ENCODE measurements at regions not wholly inside any gene's neighbourhood (a gene's known extent, or its start where the extent isn't known, plus 50 kb on each side); places are given as distances from the start of the nearest gene placed in this dataset.

DNA sequence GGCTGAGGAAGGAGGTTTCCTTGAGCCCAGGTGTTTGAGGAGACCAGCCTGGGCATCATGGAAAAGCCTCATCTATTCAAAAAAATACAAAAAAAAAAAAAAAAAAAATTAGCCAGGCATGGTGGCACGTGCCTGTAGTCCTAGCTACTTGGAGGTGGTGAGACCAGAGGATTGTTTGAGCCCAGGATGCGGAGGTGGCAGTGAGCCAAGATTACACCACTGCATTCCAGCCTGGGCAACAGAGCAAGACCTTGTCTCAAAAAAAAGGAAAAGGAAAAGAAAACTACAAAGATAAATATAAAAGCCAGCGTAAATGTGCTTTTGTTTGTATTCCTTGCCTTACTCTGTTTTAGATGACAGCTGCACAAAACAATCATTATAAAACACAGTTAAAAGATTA lies 2249.2 kb upstream of the C9orf72 start:
- Histone ChIP-seq H3K4me3 (ENCODE audit: control insufficient read depth in 1 of 2, extremely low read depth in 1 of 2, low read length in 1 of 2) (no peak overlapping the region), H3K27ac (ENCODE audit: low read length) (no peak overlapping the region), H3K4me1 (ENCODE audit: control insufficient read depth in 1 of 2, extremely low read depth in 1 of 2, insufficient read depth in 2 of 2, low read length in 2 of 2) (no peaks in the 10 kb centered on the region), H3K27me3 (replicated peaks in 1 of 2; ENCODE audit: control insufficient read depth in 2 of 2, extremely low read depth in 1 of 2, insufficient read depth in 2 of 2, low read length in 1 of 2) (no peaks in the 10 kb centered on the region), H3K36me3 (ENCODE audit: control insufficient read depth in 2 of 2, extremely low read depth in 1 of 2, insufficient read depth in 1 of 2, low read length in 1 of 2) (no peaks in the 10 kb centered on the region), H3K9me3 (peaks cover 6% of the 10 kb centered on the region)
- no peaks in the 10 kb centered on the region for H3K27me3 Mint-ChIP-seq
- ChIA-PET CTCF (no interaction called here), POLR2A (no interaction called here)
- no peak for ATAC-seq (replicated peaks in 1 of 4)
- H3K4me1 Mint-ChIP-seq = no peaks in the 10 kb centered on the region
- no peaks in the 10 kb centered on the region for H3K36me3 Mint-ChIP-seq
- H3K27ac Mint-ChIP-seq = no peak overlapping the region
- DNase-seq = no peak
- H3K4me3 Mint-ChIP-seq = no peak overlapping the region
- H3K9me3 Mint-ChIP-seq = peaks cover 29 to 53% (median 40%) of the 10 kb centered on the region in 3 donors
- WGBS (ENCODE audit: insufficient coverage) = no CpG with 5 or more reads among the region's 3 CpGs

DNA sequence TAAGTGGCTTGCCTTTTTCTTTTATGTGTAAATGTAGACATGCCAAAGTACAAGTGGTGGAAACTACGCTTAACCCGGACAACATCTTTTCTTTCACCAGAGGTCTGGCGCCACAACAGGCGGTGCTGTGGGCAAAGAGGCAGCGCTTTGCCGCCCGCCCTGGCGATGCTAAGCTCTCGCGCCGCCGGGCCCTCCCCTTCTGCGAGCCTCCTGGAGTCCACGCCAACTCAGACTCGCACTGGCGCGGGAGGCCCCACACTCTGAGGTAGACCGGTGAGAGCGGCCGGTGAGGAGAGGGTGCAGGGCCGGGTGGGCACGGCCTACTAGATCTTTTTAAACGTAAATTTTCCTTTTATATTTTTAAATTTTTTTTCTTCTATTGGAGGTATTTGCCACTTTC lies 2253.1 kb upstream of the C9orf72 start:
- CTCF ChIA-PET = no interaction called here
- H3K27me3 Mint-ChIP-seq = no peaks in the 10 kb centered on the region
- no peak overlapping the region for H3K4me3 Mint-ChIP-seq
- no peak overlapping the region for H3K27ac Mint-ChIP-seq
- no peaks in the 10 kb centered on the region for H3K36me3 Mint-ChIP-seq
- no peaks in the 10 kb centered on the region for H3K4me1 Mint-ChIP-seq
- Histone ChIP-seq H3K27ac (ENCODE audit: low read length) (no peak overlapping the region), H3K4me1 (ENCODE audit: control insufficient read depth in 1 of 2, extremely low read depth in 1 of 2, insufficient read depth in 2 of 2, low read length in 2 of 2) (no peaks in the 10 kb centered on the region), H3K4me3 (ENCODE audit: control insufficient read depth in 1 of 2, extremely low read depth in 1 of 2, low read length in 1 of 2) (no peak overlapping the region), H3K9me3 (no peaks in the 10 kb centered on the region), H3K36me3 (ENCODE audit: control insufficient read depth in 2 of 2, extremely low read depth in 1 of 2, insufficient read depth in 1 of 2, low read length in 1 of 2) (no peaks in the 10 kb centered on the region), H3K27me3 (replicated peaks in 1 of 2; ENCODE audit: control insufficient read depth in 2 of 2, extremely low read depth in 1 of 2, insufficient read depth in 2 of 2, low read length in 1 of 2) (no peaks in the 10 kb centered on the region)
- POLR2A ChIA-PET = no interaction called here
- H3K9me3 Mint-ChIP-seq = peaks cover 13 to 24% (median 22%) of the 10 kb centered on the region in 3 donors
- WGBS (ENCODE audit: insufficient coverage) = 99% methylated on average over 10 of the region's 23 CpGs
- DNase-seq (no peak), ATAC-seq (replicated peaks in 1 of 4) (no peak)

DNA sequence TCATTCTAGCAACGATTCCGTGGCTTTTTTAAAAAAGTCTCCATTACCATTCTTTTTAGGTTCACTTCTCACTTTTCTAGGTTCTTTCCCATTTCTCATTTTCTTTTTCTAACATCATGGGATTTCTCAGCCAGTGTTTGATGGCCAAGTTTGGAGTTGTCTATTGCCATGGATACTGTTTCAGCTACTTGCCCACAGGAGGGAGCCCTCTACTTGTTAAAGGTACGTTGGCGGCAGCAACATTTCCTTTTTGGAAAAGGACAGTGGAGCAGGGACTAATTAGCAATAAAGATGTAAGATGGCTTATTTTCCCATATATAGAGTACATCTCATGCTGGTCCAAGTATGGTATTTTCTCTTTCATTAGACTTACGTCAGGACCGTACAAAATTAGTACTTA lies 2257.5 kb upstream of the C9orf72 start:
- Mint-ChIP-seq H3K4me3 (no peak overlapping the region), H3K9me3 (peaks cover 6 to 15% (median 8%) of the 10 kb centered on the region in 3 donors), H3K27me3 (no peaks in the 10 kb centered on the region), H3K4me1 (no peaks in the 10 kb centered on the region), H3K36me3 (no peaks in the 10 kb centered on the region), H3K27ac (no peak overlapping the region)
- DNase-seq (no peak), ATAC-seq (replicated peaks in 1 of 4) (no peak)
- Histone ChIP-seq H3K27me3 (replicated peaks in 1 of 2; ENCODE audit: control insufficient read depth in 2 of 2, extremely low read depth in 1 of 2, insufficient read depth in 2 of 2, low read length in 1 of 2) (no peaks in the 10 kb centered on the region), H3K36me3 (ENCODE audit: control insufficient read depth in 2 of 2, extremely low read depth in 1 of 2, insufficient read depth in 1 of 2, low read length in 1 of 2) (no peaks in the 10 kb centered on the region), H3K9me3 (no peaks in the 10 kb centered on the region), H3K4me3 (ENCODE audit: control insufficient read depth in 1 of 2, extremely low read depth in 1 of 2, low read length in 1 of 2) (no peak overlapping the region), H3K27ac (ENCODE audit: low read length) (no peak overlapping the region), H3K4me1 (ENCODE audit: control insufficient read depth in 1 of 2, extremely low read depth in 1 of 2, insufficient read depth in 2 of 2, low read length in 2 of 2) (no peaks in the 10 kb centered on the region)
- WGBS (ENCODE audit: insufficient coverage) = no CpG with 5 or more reads among the region's 6 CpGs
- ChIA-PET CTCF (no interaction called here), POLR2A (no interaction called here)

DNA sequence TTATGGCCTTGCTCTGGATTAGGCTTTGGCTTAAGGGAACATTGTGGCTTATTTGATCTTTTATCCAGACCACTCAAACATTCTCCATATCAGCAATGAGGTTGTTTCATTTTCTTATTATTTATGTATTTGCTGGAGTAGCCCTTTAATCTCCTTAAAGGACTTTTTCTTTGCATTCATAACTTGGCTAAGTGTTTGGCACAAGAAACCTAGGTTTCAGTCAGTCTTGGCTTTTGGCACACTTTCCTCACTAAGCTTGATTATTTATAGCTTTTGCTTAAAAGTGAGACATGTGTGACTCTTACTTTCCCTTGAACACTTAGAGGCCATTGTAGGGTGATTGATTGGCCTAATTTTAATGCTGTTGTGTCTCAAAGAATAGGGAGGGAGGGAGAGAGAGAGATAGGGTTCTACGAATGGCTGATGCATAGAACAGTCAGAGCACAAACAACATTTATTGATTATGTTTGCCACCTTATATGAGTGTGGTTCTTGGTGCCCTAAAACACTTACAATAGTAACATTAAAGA lies 2265.3 kb upstream of the C9orf72 start:
- DNase-seq = no peak
- POLR2A ChIA-PET = no interaction called here
- H3K4me1 Mint-ChIP-seq = no peaks in the 10 kb centered on the region
- H3K9me3 ChIP-seq = no peaks in the 10 kb centered on the region
- no peaks in the 10 kb centered on the region for H3K36me3 ChIP-seq (ENCODE audit: control insufficient read depth in 2 of 2, extremely low read depth in 1 of 2, insufficient read depth in 1 of 2, low read length in 1 of 2)
- no peak overlapping the region for H3K27ac ChIP-seq (ENCODE audit: low read length)
- peaks cover 1 to 4% (median 3%) of the 10 kb centered on the region in 3 donors for H3K9me3 Mint-ChIP-seq
- H3K4me3 ChIP-seq (ENCODE audit: control insufficient read depth in 1 of 2, extremely low read depth in 1 of 2, low read length in 1 of 2) = no peak overlapping the region
- no peak overlapping the region for H3K27ac Mint-ChIP-seq
- no peak for ATAC-seq (replicated peaks in 1 of 4)
- H3K4me3 Mint-ChIP-seq = no peak overlapping the region
- WGBS (ENCODE audit: insufficient coverage) = no CpG with 5 or more reads among the region's 1 CpG
- CTCF ChIA-PET = no interaction called here
- no peaks in the 10 kb centered on the region for H3K4me1 ChIP-seq (ENCODE audit: control insufficient read depth in 1 of 2, extremely low read depth in 1 of 2, insufficient read depth in 2 of 2, low read length in 2 of 2)
- H3K27me3 ChIP-seq (replicated peaks in 1 of 2; ENCODE audit: control insufficient read depth in 2 of 2, extremely low read depth in 1 of 2, insufficient read depth in 2 of 2, low read length in 1 of 2) = no peaks in the 10 kb centered on the region
- no peaks in the 10 kb centered on the region for H3K27me3 Mint-ChIP-seq
- no peaks in the 10 kb centered on the region for H3K36me3 Mint-ChIP-seq

DNA sequence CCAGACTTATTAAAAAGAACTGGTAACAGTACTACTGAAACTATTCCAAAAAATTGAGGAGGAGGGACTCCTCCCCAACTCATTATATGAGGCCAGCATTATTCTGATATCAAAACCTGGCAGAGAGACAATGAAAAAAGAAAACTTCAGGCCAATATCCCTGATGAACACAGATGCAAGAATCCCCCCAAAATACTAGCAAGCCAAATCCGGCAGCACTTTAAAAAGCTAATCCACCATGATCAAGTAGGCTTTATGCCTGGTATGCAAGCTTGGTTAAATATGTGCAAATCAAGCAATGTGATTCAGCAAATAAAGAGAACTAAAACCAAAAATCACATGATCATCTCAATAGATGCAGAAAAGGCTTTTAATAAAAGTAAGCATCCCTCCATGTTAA lies 2271.0 kb upstream of the C9orf72 start:
- no peak overlapping the region for H3K27ac Mint-ChIP-seq
- CTCF ChIA-PET = interaction anchor here in 1 of 2 donors (0.6 kb wide), 1 partner anchor 1985 kb away, joined by 9 read pairs; no protein-coding TSS in a partner anchor

DNA sequence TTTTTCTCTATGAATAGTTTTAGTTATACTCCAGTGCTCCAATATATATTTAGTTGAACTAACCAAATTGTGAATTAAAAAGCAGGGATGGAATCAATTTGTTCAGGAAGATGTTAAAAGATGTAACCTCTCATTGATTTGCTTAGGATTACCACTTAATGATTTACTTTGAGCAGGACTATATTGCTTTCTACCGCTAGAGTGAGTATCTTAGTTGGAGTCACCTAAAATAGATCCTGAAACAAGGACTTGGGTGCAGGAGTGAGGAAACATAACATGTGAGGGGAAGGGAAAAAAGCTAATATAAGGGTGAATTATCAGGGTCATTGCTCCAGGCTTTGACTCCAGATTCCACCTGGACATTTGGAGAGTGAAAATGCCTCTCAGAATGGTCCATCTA lies 2277.4 kb upstream of the C9orf72 start:
- no peak for DNase-seq
- Mint-ChIP-seq H3K4me3 (no peak overlapping the region), H3K36me3 (no peaks in the 10 kb centered on the region), H3K4me1 (no peaks in the 10 kb centered on the region), H3K9me3 (peaks cover 0 to under 1% (median 0%) of the 10 kb centered on the region in 3 donors), H3K27ac (no peak overlapping the region), H3K27me3 (no peaks in the 10 kb centered on the region)
- ChIA-PET POLR2A (no interaction called here), CTCF (no interaction called here)
- ATAC-seq (replicated peaks in 1 of 4) = no peak
- WGBS (ENCODE audit: insufficient coverage) = 83% methylated on average over 1 of the region's 1 CpG
- Histone ChIP-seq H3K9me3 (no peaks in the 10 kb centered on the region), H3K4me3 (ENCODE audit: control insufficient read depth in 1 of 2, extremely low read depth in 1 of 2, low read length in 1 of 2) (no peak overlapping the region), H3K27ac (ENCODE audit: low read length) (no peak overlapping the region), H3K4me1 (ENCODE audit: control insufficient read depth in 1 of 2, extremely low read depth in 1 of 2, insufficient read depth in 2 of 2, low read length in 2 of 2) (no peaks in the 10 kb centered on the region), H3K36me3 (ENCODE audit: control insufficient read depth in 2 of 2, extremely low read depth in 1 of 2, insufficient read depth in 1 of 2, low read length in 1 of 2) (no peaks in the 10 kb centered on the region), H3K27me3 (replicated peaks in 1 of 2; ENCODE audit: control insufficient read depth in 2 of 2, extremely low read depth in 1 of 2, insufficient read depth in 2 of 2, low read length in 1 of 2) (no peaks in the 10 kb centered on the region)

More for the DNA sequence above, 2271.0 kb upstream of the C9orf72 start:
- DNase-seq (no peak), ATAC-seq (replicated peaks in 1 of 4) (no peak)
- H3K27ac ChIP-seq (ENCODE audit: low read length) = no peak overlapping the region
- Mint-ChIP-seq H3K9me3 (peaks cover 0 to 13% (median 6%) of the 10 kb centered on the region in 3 donors), H3K27me3 (no peaks in the 10 kb centered on the region), H3K36me3 (no peaks in the 10 kb centered on the region), H3K4me1 (no peaks in the 10 kb centered on the region), H3K4me3 (no peak overlapping the region)
- no peaks in the 10 kb centered on the region for H3K36me3 ChIP-seq (ENCODE audit: control insufficient read depth in 2 of 2, extremely low read depth in 1 of 2, insufficient read depth in 1 of 2, low read length in 1 of 2)
- POLR2A ChIA-PET = no interaction called here
- H3K9me3 ChIP-seq = no peaks in the 10 kb centered on the region
- H3K4me3 ChIP-seq (ENCODE audit: control insufficient read depth in 1 of 2, extremely low read depth in 1 of 2, low read length in 1 of 2) = no peak overlapping the region
- no peaks in the 10 kb centered on the region for H3K4me1 ChIP-seq (ENCODE audit: control insufficient read depth in 1 of 2, extremely low read depth in 1 of 2, insufficient read depth in 2 of 2, low read length in 2 of 2)
- WGBS (ENCODE audit: insufficient coverage) = no CpG with 5 or more reads among the region's 1 CpG
- no peaks in the 10 kb centered on the region for H3K27me3 ChIP-seq (replicated peaks in 1 of 2; ENCODE audit: control insufficient read depth in 2 of 2, extremely low read depth in 1 of 2, insufficient read depth in 2 of 2, low read length in 1 of 2)

DNA sequence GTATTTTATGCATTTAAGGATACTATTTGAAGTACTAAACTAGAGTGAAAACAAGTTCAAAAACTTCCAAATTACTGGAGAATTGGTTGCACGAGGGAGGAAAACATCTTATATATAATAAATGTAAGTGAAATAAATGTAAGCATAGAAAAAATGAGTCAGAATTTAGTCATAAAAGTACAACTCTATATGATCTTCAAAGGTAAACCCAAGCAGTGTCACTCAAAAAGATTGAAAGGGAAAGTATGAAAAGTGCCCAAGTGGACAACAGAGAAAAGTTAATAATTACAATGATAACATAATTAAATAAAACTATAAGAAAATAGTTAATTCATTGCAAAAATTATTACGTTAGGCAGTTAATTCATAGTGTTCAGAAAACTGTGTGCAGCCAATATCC lies 2288.5 kb upstream of the C9orf72 start:
- DNase-seq = no peak
- Mint-ChIP-seq H3K27ac (no peak overlapping the region), H3K9me3 (peaks cover 0 to 6% (median 0%) of the 10 kb centered on the region in 3 donors), H3K27me3 (no peaks in the 10 kb centered on the region), H3K36me3 (no peaks in the 10 kb centered on the region), H3K4me3 (no peak overlapping the region), H3K4me1 (no peaks in the 10 kb centered on the region)
- WGBS (ENCODE audit: insufficient coverage) = no CpG with 5 or more reads among the region's 2 CpGs
- Histone ChIP-seq H3K9me3 (no peaks in the 10 kb centered on the region), H3K36me3 (ENCODE audit: control insufficient read depth in 2 of 2, extremely low read depth in 1 of 2, insufficient read depth in 1 of 2, low read length in 1 of 2) (no peaks in the 10 kb centered on the region), H3K27ac (ENCODE audit: low read length) (no peak overlapping the region), H3K4me3 (ENCODE audit: control insufficient read depth in 1 of 2, extremely low read depth in 1 of 2, low read length in 1 of 2) (no peak overlapping the region), H3K4me1 (ENCODE audit: control insufficient read depth in 1 of 2, extremely low read depth in 1 of 2, insufficient read depth in 2 of 2, low read length in 2 of 2) (no peaks in the 10 kb centered on the region), H3K27me3 (replicated peaks in 1 of 2; ENCODE audit: control insufficient read depth in 2 of 2, extremely low read depth in 1 of 2, insufficient read depth in 2 of 2, low read length in 1 of 2) (no peaks in the 10 kb centered on the region)
- no peak for ATAC-seq (replicated peaks in 1 of 4)
- POLR2A ChIA-PET = no interaction called here
- CTCF ChIA-PET = no interaction called here

All from T-cell (primary cell).